ENCODE measurements at regions not wholly inside any gene's neighbourhood (a gene's known extent, or its start where the extent isn't known, plus 50 kb on each side); places are given as distances from the start of the nearest gene placed in this dataset.

DNA sequence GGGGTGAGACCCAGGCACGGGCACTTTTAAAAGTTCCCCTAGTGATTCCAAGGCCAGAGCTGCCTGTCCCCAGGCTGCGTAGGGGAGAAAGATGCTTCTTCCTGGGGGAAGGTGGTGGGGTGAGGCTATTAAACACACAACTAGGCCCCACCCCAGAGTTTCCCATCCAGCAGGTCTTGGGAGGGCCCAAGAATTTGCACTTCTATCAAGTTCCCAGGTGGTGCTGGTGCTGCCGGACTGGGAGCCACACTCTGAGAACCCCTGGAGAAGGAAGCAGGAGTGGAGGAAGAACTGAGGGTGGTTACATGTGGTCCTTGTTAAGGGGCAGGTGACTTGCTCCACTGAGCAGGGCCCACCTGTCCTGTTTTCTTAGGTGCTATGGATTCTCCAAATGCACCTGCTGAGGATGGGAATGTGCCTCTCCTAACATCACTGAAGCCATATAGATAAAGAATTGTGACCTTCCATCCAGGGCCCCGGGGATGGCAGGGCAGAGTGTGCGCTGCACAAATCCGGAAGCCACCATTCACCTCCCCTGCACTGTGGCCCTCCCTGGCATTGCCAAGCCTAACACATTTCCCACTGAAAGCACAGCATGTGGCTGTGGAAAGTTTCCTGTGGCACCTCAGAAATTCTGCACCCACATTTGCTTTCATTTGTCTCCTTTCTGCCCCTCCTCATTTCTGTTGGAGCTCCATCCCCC lies 111.5 kb upstream of the MEF2A start:
- H3K36me3 ChIP-seq (ENCODE audit: control insufficient read depth, insufficient read depth, low read length): no peaks in the 10 kb centered on the region
- H3K4me3 ChIP-seq (ENCODE audit: low read depth, low read length): no peak overlapping the region
- no peak for FAIRE-seq
- no peak for DNase-seq (ENCODE audit: low read depth)
- TF ChIP-seq, protein P1, sequence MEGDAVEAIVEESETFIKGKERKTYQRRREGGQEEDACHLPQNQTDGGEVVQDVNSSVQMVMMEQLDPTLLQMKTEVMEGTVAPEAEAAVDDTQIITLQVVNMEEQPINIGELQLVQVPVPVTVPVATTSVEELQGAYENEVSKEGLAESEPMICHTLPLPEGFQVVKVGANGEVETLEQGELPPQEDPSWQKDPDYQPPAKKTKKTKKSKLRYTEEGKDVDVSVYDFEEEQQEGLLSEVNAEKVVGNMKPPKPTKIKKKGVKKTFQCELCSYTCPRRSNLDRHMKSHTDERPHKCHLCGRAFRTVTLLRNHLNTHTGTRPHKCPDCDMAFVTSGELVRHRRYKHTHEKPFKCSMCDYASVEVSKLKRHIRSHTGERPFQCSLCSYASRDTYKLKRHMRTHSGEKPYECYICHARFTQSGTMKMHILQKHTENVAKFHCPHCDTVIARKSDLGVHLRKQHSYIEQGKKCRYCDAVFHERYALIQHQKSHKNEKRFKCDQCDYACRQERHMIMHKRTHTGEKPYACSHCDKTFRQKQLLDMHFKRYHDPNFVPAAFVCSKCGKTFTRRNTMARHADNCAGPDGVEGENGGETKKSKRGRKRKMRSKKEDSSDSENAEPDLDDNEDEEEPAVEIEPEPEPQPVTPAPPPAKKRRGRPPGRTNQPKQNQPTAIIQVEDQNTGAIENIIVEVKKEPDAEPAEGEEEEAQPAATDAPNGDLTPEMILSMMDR (IDR thresholded peaks at IDR 0.05; ENCODE audit: insufficient read depth, low read length, severe bottlenecking): no peak
- H3K27me3 ChIP-seq (ENCODE audit: control insufficient read depth, insufficient read depth, low read length): no peaks in the 10 kb centered on the region

- Histone ChIP-seq H3K27me3 (ENCODE audit: control insufficient read depth, insufficient read depth, low read length) (no peaks in the 10 kb centered on the region), H3K4me3 (ENCODE audit: low read depth, low read length) (no peak overlapping the region)
These were observed 110.6 kb upstream of the MEF2A start for GRCh38 chr15:99454941-99455788.

DNA sequence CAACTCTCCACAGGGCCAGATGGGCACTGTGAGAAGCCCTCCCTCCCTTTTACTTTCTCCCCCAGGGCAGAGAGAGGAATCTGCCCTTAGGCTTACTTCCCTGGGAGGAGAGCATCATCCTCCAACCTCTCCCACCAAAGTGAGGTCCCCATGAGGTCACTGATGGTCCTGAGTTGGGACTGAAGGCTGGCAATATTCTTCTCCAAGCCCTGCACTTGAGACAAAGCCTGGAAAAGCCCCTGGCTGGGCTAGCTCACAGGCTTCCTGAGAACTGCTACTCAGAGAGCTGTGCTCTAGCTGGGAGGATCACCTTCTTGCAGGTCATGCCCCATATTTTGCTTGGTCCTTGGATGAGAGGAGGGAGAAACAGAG lies 110.0 kb upstream of the MEF2A start:
- DNase-seq (ENCODE audit: low read depth): no peak
- Histone ChIP-seq H3K4me3 (ENCODE audit: low read depth, low read length) (no peak overlapping the region), H3K36me3 (ENCODE audit: control insufficient read depth, insufficient read depth, low read length) (no peaks in the 10 kb centered on the region), H3K27me3 (ENCODE audit: control insufficient read depth, insufficient read depth, low read length) (no peaks in the 10 kb centered on the region)
- FAIRE-seq: no peak
- TF ChIP-seq, protein P1 (IDR thresholded peaks at IDR 0.05; ENCODE audit: insufficient read depth, low read length, severe bottlenecking): no peak

More at GRCh38 chr15:99454941-99455788, 110.6 kb upstream of the MEF2A start:
- TF ChIP-seq, protein P1 (IDR thresholded peaks at IDR 0.05; ENCODE audit: insufficient read depth, low read length, severe bottlenecking): no peak
- FAIRE-seq (no peak), DNase-seq (ENCODE audit: low read depth) (peak; percentile 94)
- H3K36me3 ChIP-seq (ENCODE audit: control insufficient read depth, insufficient read depth, low read length): no peaks in the 10 kb centered on the region

DNA sequence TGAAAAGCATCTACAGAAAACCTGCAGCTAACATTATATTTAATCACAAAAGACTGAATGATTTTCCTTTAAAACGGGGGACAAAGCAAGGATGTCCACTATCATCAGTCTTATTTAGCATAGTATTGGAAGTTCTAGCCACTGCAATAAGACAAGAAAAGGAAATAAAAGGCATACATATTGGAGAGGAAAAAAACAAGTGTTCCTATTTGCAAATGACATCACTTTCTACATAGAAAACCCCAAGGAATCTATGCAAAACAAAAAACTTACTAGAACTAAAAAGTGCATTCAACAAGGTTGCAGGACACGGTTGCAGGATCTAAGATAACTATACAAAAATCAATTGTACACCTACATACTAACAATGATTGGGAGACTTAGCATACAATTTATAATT lies 101.6 kb upstream of the MEF2A start:
- DNase-seq (ENCODE audit: low read depth) (no peak), FAIRE-seq (no peak)
- TF ChIP-seq, protein P1 (IDR thresholded peaks at IDR 0.05; ENCODE audit: insufficient read depth, low read length, severe bottlenecking): no peak
- H3K27me3 ChIP-seq (ENCODE audit: control insufficient read depth, insufficient read depth, low read length): no peaks in the 10 kb centered on the region
- no peak overlapping the region for H3K4me3 ChIP-seq (ENCODE audit: low read depth, low read length)
- no peaks in the 10 kb centered on the region for H3K36me3 ChIP-seq (ENCODE audit: control insufficient read depth, insufficient read depth, low read length)

DNA sequence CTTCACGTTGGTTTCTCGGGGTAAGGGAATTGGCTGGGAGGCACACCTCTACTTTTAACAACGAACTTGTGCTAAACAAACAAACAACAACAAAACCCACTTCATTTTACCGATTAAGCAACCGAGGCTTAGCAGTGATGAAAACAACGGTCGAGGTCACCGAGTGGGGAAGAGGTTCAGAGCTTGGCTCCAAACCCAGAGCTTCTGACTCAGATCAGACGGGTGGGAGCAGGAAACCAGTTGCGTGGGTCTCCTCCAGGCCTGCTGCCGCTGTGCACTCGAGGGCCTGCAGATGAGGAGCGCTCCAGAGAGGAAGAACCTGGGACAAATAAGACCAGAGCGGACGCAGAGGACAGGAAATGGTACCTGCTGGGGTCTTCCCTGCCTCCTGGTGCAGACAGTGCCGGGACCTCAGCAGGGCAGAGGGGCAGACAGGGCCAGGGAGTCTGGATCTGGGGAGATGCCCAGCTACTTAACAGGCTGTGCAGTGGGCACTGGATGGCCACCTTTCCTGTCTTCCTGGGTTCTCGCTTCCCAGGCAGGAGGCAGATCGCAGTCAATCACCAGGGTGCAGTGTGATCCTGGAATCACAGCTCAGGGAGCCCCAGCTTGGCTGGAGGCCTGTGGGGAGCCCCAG lies 99.0 kb upstream of the MEF2A start:
- no peak overlapping the region for H3K4me3 ChIP-seq (ENCODE audit: low read depth, low read length)
- no peaks in the 10 kb centered on the region for H3K27me3 ChIP-seq (ENCODE audit: control insufficient read depth, insufficient read depth, low read length)
- DNase-seq (ENCODE audit: low read depth) (no peak), FAIRE-seq (no peak)
- no peaks in the 10 kb centered on the region for H3K36me3 ChIP-seq (ENCODE audit: control insufficient read depth, insufficient read depth, low read length)
- TF ChIP-seq, protein P1 (IDR thresholded peaks at IDR 0.05; ENCODE audit: insufficient read depth, low read length, severe bottlenecking): no peak

Measured in bronchial epithelial cell (primary cell).